Stimulated activated naive B cell treated with anti-CD40 and anti-IgM and Interleukin-4, amounts not matched to agents 10 μg/mL and 1 μg/mL and 100 μg/mL, for 72 hours (primary cell): ENCODE measurements at regions not wholly inside any gene's neighbourhood (a gene's known extent, or its start where the extent isn't known, plus 50 kb on each side); places are given as distances from the start of the nearest gene placed in this dataset.
A peak's percentile ranks its signal among the peaks of the same experiment; 100 is the strongest.

Experiments
- ATAC-seq, 2 donors: fragments of 150-1000 bp; cut with Tn5 transposase; replicated peaks; 2 replicates each; pipeline ENCODE4 v1.10.0; 2021; ENCODE audit warnings: moderate library complexity in 1 of 2
- DNase-seq: peaks from one replicate; pipeline ENCODE4 v3.0.0; 2021
- H3K27ac Mint-ChIP-seq: one replicate; pipeline ENCODE4 v1.8.0; 2022; ENCODE audit warnings: mild to moderate bottlenecking, mixed read lengths
- H3K27me3 Mint-ChIP-seq, 2 donors: one replicate each; pipeline ENCODE4 v1.8.0; 2022; ENCODE audit warnings: mixed read lengths in 2 of 2
- H3K36me3 Mint-ChIP-seq, 2 donors: one replicate each; pipeline ENCODE4 v1.8.0; 2022; ENCODE audit warnings: mixed read lengths in 2 of 2, mild to moderate bottlenecking in 1 of 2
- H3K4me1 Mint-ChIP-seq, 2 donors: one replicate each; pipeline ENCODE4 v1.8.0; 2022; ENCODE audit warnings: mixed read lengths in 2 of 2, mild to moderate bottlenecking in 1 of 2
- H3K4me3 Mint-ChIP-seq, 2 donors: one replicate each; pipeline ENCODE4 v1.8.0; 2022; ENCODE audit warnings: mild to moderate bottlenecking in 2 of 2, mixed read lengths in 2 of 2, moderate library complexity in 1 of 2
- H3K9me3 Mint-ChIP-seq, 2 donors: one replicate each; pipeline ENCODE4 v1.8.0; 2022; ENCODE audit warnings: mixed read lengths in 2 of 2, mild to moderate bottlenecking in 1 of 2

- Mint-ChIP-seq H3K4me3 (no peak overlapping the region), H3K9me3 (no peaks in the 10 kb centered on the region), H3K4me1 (peaks cover 0 to 6% of the 10 kb centered on the region in 2 donors), H3K27ac (no peak overlapping the region), H3K36me3 (no peaks in the 10 kb centered on the region), H3K27me3 (peaks cover 10 to 13% of the 10 kb centered on the region in 2 donors)
- no peak for ATAC-seq
- no peak for DNase-seq
Measured at GRCh38 chr2:163338270-163338669, 397.5 kb downstream of the FIGN start.

- no peaks in the 10 kb centered on the region for H3K36me3 Mint-ChIP-seq
- ATAC-seq (no peak), DNase-seq (no peak)
- no peaks in the 10 kb centered on the region for H3K4me1 Mint-ChIP-seq
- no peak overlapping the region for H3K4me3 Mint-ChIP-seq
- no peaks in the 10 kb centered on the region for H3K27me3 Mint-ChIP-seq
- H3K27ac Mint-ChIP-seq: no peak overlapping the region
- H3K9me3 Mint-ChIP-seq: no peaks in the 10 kb centered on the region
Measured at GRCh38 chr2:163324677-163325076, 411.1 kb downstream of the FIGN start.

- peaks cover 0 to 5% of the 10 kb centered on the region in 2 donors for H3K27me3 Mint-ChIP-seq
- no peak for DNase-seq
- H3K36me3 Mint-ChIP-seq: no peaks in the 10 kb centered on the region
- H3K4me1 Mint-ChIP-seq: no peaks in the 10 kb centered on the region
- ATAC-seq: no peak
- no peak overlapping the region for H3K4me3 Mint-ChIP-seq
- H3K27ac Mint-ChIP-seq: no peak overlapping the region
- H3K9me3 Mint-ChIP-seq: peaks cover 0 to 2% of the 10 kb centered on the region in 2 donors
Measured at GRCh38 chr2:163319006-163319405, 416.8 kb downstream of the FIGN start.

- H3K27me3 Mint-ChIP-seq: peaks cover 0 to 5% of the 10 kb centered on the region in 2 donors
- ATAC-seq (no peak), DNase-seq (no peak)
- H3K4me1 Mint-ChIP-seq: no peaks in the 10 kb centered on the region
- no peak overlapping the region for H3K27ac Mint-ChIP-seq
- no peaks in the 10 kb centered on the region for H3K36me3 Mint-ChIP-seq
- H3K4me3 Mint-ChIP-seq: no peak overlapping the region
- peaks cover 0 to 2% of the 10 kb centered on the region in 2 donors for H3K9me3 Mint-ChIP-seq
Measured at GRCh38 chr2:163314712-163315111, 421.1 kb downstream of the FIGN start.

- no peak overlapping the region for H3K4me3 Mint-ChIP-seq
- DNase-seq (no peak), ATAC-seq (no peak)
- H3K4me1 Mint-ChIP-seq: no peaks in the 10 kb centered on the region
- no peaks in the 10 kb centered on the region for H3K27me3 Mint-ChIP-seq
- H3K36me3 Mint-ChIP-seq: no peaks in the 10 kb centered on the region
- peaks cover 2% of the 10 kb centered on the region in 2 donors for H3K9me3 Mint-ChIP-seq
- H3K27ac Mint-ChIP-seq: no peak overlapping the region
Measured at GRCh38 chr2:163312713-163313112, 423.1 kb downstream of the FIGN start.

- Mint-ChIP-seq H3K4me3 (no peak overlapping the region), H3K4me1 (no peaks in the 10 kb centered on the region), H3K27me3 (no peaks in the 10 kb centered on the region), H3K9me3 (peaks cover 6 to 7% of the 10 kb centered on the region in 2 donors), H3K36me3 (no peaks in the 10 kb centered on the region), H3K27ac (peak overlapping the region; percentile 37)
- DNase-seq (no peak), ATAC-seq (no peak)
Measured at GRCh38 chr2:163306647-163307046, 429.2 kb downstream of the FIGN start.

- DNase-seq: no peak
- Mint-ChIP-seq H3K4me3 (no peak overlapping the region), H3K27me3 (no peaks in the 10 kb centered on the region), H3K36me3 (no peaks in the 10 kb centered on the region), H3K4me1 (no peaks in the 10 kb centered on the region), H3K27ac (no peak overlapping the region), H3K9me3 (peaks cover 0 to 3% of the 10 kb centered on the region in 2 donors)
- no peak for ATAC-seq
Measured at GRCh38 chr2:163302141-163302540, 433.7 kb downstream of the FIGN start.

GRCh38 chr2:163291790-163292189 lies 444.0 kb downstream of the FIGN start:
- no peak overlapping the region for H3K27ac Mint-ChIP-seq
- no peaks in the 10 kb centered on the region for H3K27me3 Mint-ChIP-seq

GRCh38 chr2:163281717-163282116 lies 443.1 kb upstream of the KCNH7 start:
- H3K4me3 Mint-ChIP-seq: no peak overlapping the region
- peaks cover 10 to 12% of the 10 kb centered on the region in 2 donors for H3K9me3 Mint-ChIP-seq
- no peak overlapping the region for H3K27ac Mint-ChIP-seq
- H3K4me1 Mint-ChIP-seq: no peaks in the 10 kb centered on the region
- no peaks in the 10 kb centered on the region for H3K36me3 Mint-ChIP-seq
- ATAC-seq (no peak), DNase-seq (no peak)
- H3K27me3 Mint-ChIP-seq: no peaks in the 10 kb centered on the region

More at GRCh38 chr2:163291790-163292189, 444.0 kb downstream of the FIGN start:
- peaks cover 0 to 2% of the 10 kb centered on the region in 2 donors for H3K9me3 Mint-ChIP-seq
- DNase-seq: no peak
- no peaks in the 10 kb centered on the region for H3K36me3 Mint-ChIP-seq
- no peak for ATAC-seq
- H3K4me3 Mint-ChIP-seq: no peak overlapping the region
- H3K4me1 Mint-ChIP-seq: no peaks in the 10 kb centered on the region

- H3K27me3 Mint-ChIP-seq: no peaks in the 10 kb centered on the region
Measured at GRCh38 chr2:163269374-163270021, 430.9 kb upstream of the KCNH7 start.

GRCh38 chr2:163266772-163267171 lies 428.2 kb upstream of the KCNH7 start:
- no peaks in the 10 kb centered on the region for H3K36me3 Mint-ChIP-seq
- no peaks in the 10 kb centered on the region for H3K4me1 Mint-ChIP-seq
- peaks cover 0 to 2% of the 10 kb centered on the region in 2 donors for H3K9me3 Mint-ChIP-seq
- DNase-seq (no peak), ATAC-seq (no peak)
- no peak overlapping the region for H3K27ac Mint-ChIP-seq
- no peaks in the 10 kb centered on the region for H3K27me3 Mint-ChIP-seq
- no peak overlapping the region for H3K4me3 Mint-ChIP-seq

More at GRCh38 chr2:163269374-163270021, 430.9 kb upstream of the KCNH7 start:
- H3K4me3 Mint-ChIP-seq: no peak overlapping the region
- no peaks in the 10 kb centered on the region for H3K4me1 Mint-ChIP-seq
- no peaks in the 10 kb centered on the region for H3K36me3 Mint-ChIP-seq
- ATAC-seq (no peak), DNase-seq (no peak)
- peaks cover 16 to 20% of the 10 kb centered on the region in 2 donors for H3K9me3 Mint-ChIP-seq
- no peak overlapping the region for H3K27ac Mint-ChIP-seq

- H3K27ac Mint-ChIP-seq: no peak overlapping the region
- DNase-seq (no peak), ATAC-seq (no peak)
- no peaks in the 10 kb centered on the region for H3K9me3 Mint-ChIP-seq
- H3K4me3 Mint-ChIP-seq: no peak overlapping the region
- no peaks in the 10 kb centered on the region for H3K27me3 Mint-ChIP-seq
- no peaks in the 10 kb centered on the region for H3K4me1 Mint-ChIP-seq
- no peaks in the 10 kb centered on the region for H3K36me3 Mint-ChIP-seq
Measured at GRCh38 chr2:163265562-163265961, 427.0 kb upstream of the KCNH7 start.

GRCh38 chr2:163264341-163264740 lies 425.8 kb upstream of the KCNH7 start:
- ATAC-seq (no peak), DNase-seq (no peak)
- Mint-ChIP-seq H3K36me3 (no peaks in the 10 kb centered on the region), H3K4me1 (no peaks in the 10 kb centered on the region), H3K9me3 (no peaks in the 10 kb centered on the region), H3K27me3 (no peaks in the 10 kb centered on the region), H3K27ac (no peak overlapping the region), H3K4me3 (no peak overlapping the region)

- DNase-seq: no peak
- Mint-ChIP-seq H3K36me3 (no peaks in the 10 kb centered on the region), H3K4me3 (no peak overlapping the region)
Measured at GRCh38 chr2:163259489-163259888, 420.9 kb upstream of the KCNH7 start.

GRCh38 chr2:163255086-163255485 lies 416.5 kb upstream of the KCNH7 start:
- Mint-ChIP-seq H3K9me3 (no peaks in the 10 kb centered on the region), H3K27me3 (no peaks in the 10 kb centered on the region), H3K4me3 (no peak overlapping the region), H3K36me3 (no peaks in the 10 kb centered on the region), H3K27ac (no peak overlapping the region), H3K4me1 (no peaks in the 10 kb centered on the region)
- no peak for ATAC-seq
- no peak for DNase-seq

More at GRCh38 chr2:163259489-163259888, 420.9 kb upstream of the KCNH7 start:
- no peak for ATAC-seq
- Mint-ChIP-seq H3K27ac (no peak overlapping the region), H3K27me3 (no peaks in the 10 kb centered on the region), H3K9me3 (no peaks in the 10 kb centered on the region), H3K4me1 (no peaks in the 10 kb centered on the region)
